ENCODE measurements at regions not wholly inside any gene's neighbourhood (a gene's known extent, or its start where the extent isn't known, plus 50 kb on each side); places are given as distances from the start of the nearest gene placed in this dataset.

- no peak overlapping the region for H3K4me2 ChIP-seq (replicated peaks; ENCODE audit: low read depth, low read length, poor library complexity, severe bottlenecking)
- Mint-ChIP-seq H3K4me3 (no peak overlapping the region), H3K27ac (no peak overlapping the region), H3K9me3 (ENCODE audit: insufficient read depth) (no peaks in the 10 kb centered on the region), H3K4me1 (no peaks in the 10 kb centered on the region), H3K27me3 (no peaks in the 10 kb centered on the region)
- intact Hi-C loops (cut with micrococcal nuclease) = no loop called here
- no peaks in the 10 kb centered on the region for H3K27me3 ChIP-seq (replicated peaks in 1 of 4; ENCODE audit: control extremely low read depth in 1 of 4, control insufficient read depth in 3 of 4, insufficient read depth in 4 of 4, low read length in 3 of 4)
- no peaks in the 10 kb centered on the region for H3K4me1 ChIP-seq (ENCODE audit: control insufficient read depth in 2 of 2, insufficient read depth in 2 of 2, low read length in 2 of 2)
- ChIA-PET POLR2A (no interaction called here), CTCF (no interaction called here)
- no peaks in the 10 kb centered on the region for H3K79me2 ChIP-seq (ENCODE audit: control insufficient read depth, insufficient read depth, low read length)
- no peak overlapping the region for H2AFZ ChIP-seq (ENCODE audit: insufficient read depth, low read depth, low read length, poor library complexity, severe bottlenecking)
- TF ChIP-seq EZH2 (IDR thresholded peaks at IDR 0.05; ENCODE audit: borderline replicate concordance, insufficient read depth, low read depth, low read length, poor library complexity, severe bottlenecking) = no peak
- no peak for TF ChIP-seq CTCF (IDR thresholded peaks at IDR 0.05)
- ATAC-seq (ENCODE audit: low read depth) (no peak), DNase-seq (no peak)
- H3K4me3 ChIP-seq (ENCODE audit: control extremely low read depth in 1 of 5, extremely low read depth in 1 of 5, insufficient read depth in 1 of 5, low read depth in 2 of 5, low read length in 4 of 5) = no peak overlapping the region
- no peaks in the 10 kb centered on the region for H3K36me3 ChIP-seq (replicated peaks in 1 of 2; ENCODE audit: control extremely low read depth in 1 of 2, control insufficient read depth in 1 of 2, extremely low read depth in 1 of 2, insufficient read depth in 2 of 2, low read length in 1 of 2)
- WGBS (ENCODE audit: insufficient coverage) = no CpG with 5 or more reads among the region's 2 CpGs
- H3K9ac ChIP-seq (ENCODE audit: low read length) = no peak overlapping the region
- no peak overlapping the region for H3K27ac ChIP-seq (ENCODE audit: low read length in 2 of 2)
- H3K9me3 ChIP-seq (ENCODE audit: control extremely low read depth in 1 of 3, control insufficient read depth in 2 of 3, insufficient read depth in 1 of 3, low read length in 2 of 3) = no peaks in the 10 kb centered on the region
- no peaks in the 10 kb centered on the region for H4K20me1 ChIP-seq (ENCODE audit: control insufficient read depth, insufficient read depth, low read length, poor library complexity, severe bottlenecking)
These were observed 776.6 kb downstream of the AMY1C start for GRCh38 chr1:104526158-104526795.

GRCh38 chr1:104531990-104532389 is 782.3 kb downstream of the AMY1C start:
- intact Hi-C loops (cut with micrococcal nuclease) = no loop called here
- H3K27ac ChIP-seq (ENCODE audit: low read length in 2 of 2) = no peak overlapping the region
- Mint-ChIP-seq H3K4me3 (no peak overlapping the region), H3K27me3 (no peaks in the 10 kb centered on the region), H3K27ac (no peak overlapping the region), H3K9me3 (ENCODE audit: insufficient read depth) (no peaks in the 10 kb centered on the region), H3K4me1 (no peaks in the 10 kb centered on the region)
- no peaks in the 10 kb centered on the region for H3K4me1 ChIP-seq (ENCODE audit: control insufficient read depth in 2 of 2, insufficient read depth in 2 of 2, low read length in 2 of 2)
- no peak overlapping the region for H3K9ac ChIP-seq (ENCODE audit: low read length)
- H3K4me3 ChIP-seq (ENCODE audit: control extremely low read depth in 1 of 5, extremely low read depth in 1 of 5, insufficient read depth in 1 of 5, low read depth in 2 of 5, low read length in 4 of 5) = no peak overlapping the region
- H3K27me3 ChIP-seq (replicated peaks in 1 of 4; ENCODE audit: control extremely low read depth in 1 of 4, control insufficient read depth in 3 of 4, insufficient read depth in 4 of 4, low read length in 3 of 4) = no peaks in the 10 kb centered on the region
- ChIA-PET CTCF (no interaction called here), POLR2A (no interaction called here)
- TF ChIP-seq EZH2 (IDR thresholded peaks at IDR 0.05; ENCODE audit: borderline replicate concordance, insufficient read depth, low read depth, low read length, poor library complexity, severe bottlenecking) = no peak
- no peak for TF ChIP-seq CTCF (IDR thresholded peaks at IDR 0.05)
- no peaks in the 10 kb centered on the region for H3K79me2 ChIP-seq (ENCODE audit: control insufficient read depth, insufficient read depth, low read length)
- H3K4me2 ChIP-seq (replicated peaks; ENCODE audit: low read depth, low read length, poor library complexity, severe bottlenecking) = no peak overlapping the region
- H3K9me3 ChIP-seq (ENCODE audit: control extremely low read depth in 1 of 3, control insufficient read depth in 2 of 3, insufficient read depth in 1 of 3, low read length in 2 of 3) = no peaks in the 10 kb centered on the region
- DNase-seq (no peak), ATAC-seq (ENCODE audit: low read depth) (no peak)
- H2AFZ ChIP-seq (ENCODE audit: insufficient read depth, low read depth, low read length, poor library complexity, severe bottlenecking) = no peak overlapping the region
- no peaks in the 10 kb centered on the region for H4K20me1 ChIP-seq (ENCODE audit: control insufficient read depth, insufficient read depth, low read length, poor library complexity, severe bottlenecking)
- no CpG with 5 or more reads among the region's 2 CpGs for WGBS (ENCODE audit: insufficient coverage)
- H3K36me3 ChIP-seq (replicated peaks in 1 of 2; ENCODE audit: control extremely low read depth in 1 of 2, control insufficient read depth in 1 of 2, extremely low read depth in 1 of 2, insufficient read depth in 2 of 2, low read length in 1 of 2) = no peaks in the 10 kb centered on the region
